ENCODE measurements at regions not wholly inside any gene's neighbourhood (a gene's known extent, or its start where the extent isn't known, plus 50 kb on each side); places are given as distances from the start of the nearest gene placed in this dataset.

- TF ChIP-seq EZH2 (IDR thresholded peaks at IDR 0.05; ENCODE audit: low read length, missing control alignments) (no peak), CTCF (conservative IDR thresholded peaks at IDR 0.05 in 1 of 2, IDR thresholded peaks at IDR 0.05 in 1 of 2; ENCODE audit: low read depth in 1 of 2, low read length in 2 of 2) (no peak)
These were observed 135.2 kb downstream of the TLE3 start for GRCh38 chr15:69962561-69962960.
